ENCODE measurements at regions not wholly inside any gene's neighbourhood (a gene's known extent, or its start where the extent isn't known, plus 50 kb on each side); places are given as distances from the start of the nearest gene placed in this dataset.

- no peaks in the 10 kb centered on the region for H3K36me3 Mint-ChIP-seq (ENCODE audit: low read depth)
- H3K9me3 Mint-ChIP-seq: peaks cover 13% of the 10 kb centered on the region
- ChIA-PET POLR2A (no interaction called here), CTCF (no interaction called here)
- H3K27ac Mint-ChIP-seq: no peak overlapping the region
- no peak for TF ChIP-seq CTCF (IDR thresholded peaks at IDR 0.05)
- H3K4me3 Mint-ChIP-seq: no peak overlapping the region
- no peaks in the 10 kb centered on the region for H3K27me3 Mint-ChIP-seq
- DNase-seq (no peak), ATAC-seq (ENCODE audit: low read depth) (no peak)
- intact Hi-C loops (cut with micrococcal nuclease): no loop called here
- H3K4me1 Mint-ChIP-seq: no peaks in the 10 kb centered on the region
Observed at GRCh38 chr5:130555429-130555828, 609.6 kb downstream of the HINT1 start.

- no peak for TF ChIP-seq CTCF (IDR thresholded peaks at IDR 0.05)
- Mint-ChIP-seq H3K27me3 (no peaks in the 10 kb centered on the region), H3K9me3 (peaks cover 14% of the 10 kb centered on the region), H3K4me1 (no peaks in the 10 kb centered on the region), H3K27ac (no peak overlapping the region), H3K4me3 (no peak overlapping the region), H3K36me3 (ENCODE audit: low read depth) (no peaks in the 10 kb centered on the region)
- intact Hi-C loops (cut with micrococcal nuclease): no loop called here
- DNase-seq: no peak
- ATAC-seq (ENCODE audit: low read depth): no peak
- CTCF ChIA-PET: no interaction called here
- POLR2A ChIA-PET: no interaction called here
Observed at GRCh38 chr5:130550562-130550928, 614.5 kb downstream of the HINT1 start.

- ATAC-seq (ENCODE audit: low read depth) (no peak), DNase-seq (no peak)
- Mint-ChIP-seq H3K36me3 (ENCODE audit: low read depth) (no peaks in the 10 kb centered on the region), H3K4me3 (no peak overlapping the region), H3K4me1 (no peaks in the 10 kb centered on the region), H3K27me3 (no peaks in the 10 kb centered on the region), H3K27ac (no peak overlapping the region), H3K9me3 (peaks cover 16% of the 10 kb centered on the region)
- POLR2A ChIA-PET: no interaction called here
- TF ChIP-seq CTCF (IDR thresholded peaks at IDR 0.05): no peak
- CTCF ChIA-PET: no interaction called here
- intact Hi-C loops (cut with micrococcal nuclease): no loop called here
Observed at GRCh38 chr5:130549884-130550561, 615.0 kb downstream of the HINT1 start.

GRCh38 chr5:130546211-130546610 lies 618.8 kb downstream of the HINT1 start:
- intact Hi-C loops (cut with micrococcal nuclease): no loop called here

GRCh38 chr5:130545291-130545690 lies 619.8 kb downstream of the HINT1 start:
- Mint-ChIP-seq H3K4me3 (no peak overlapping the region), H3K27me3 (no peaks in the 10 kb centered on the region)
- intact Hi-C loops (cut with micrococcal nuclease): no loop called here

More at GRCh38 chr5:130546211-130546610, 618.8 kb downstream of the HINT1 start:
- no peak for TF ChIP-seq CTCF (IDR thresholded peaks at IDR 0.05)
- H3K4me3 Mint-ChIP-seq: no peak overlapping the region
- CTCF ChIA-PET: no interaction called here
- H3K27ac Mint-ChIP-seq: no peak overlapping the region
- H3K4me1 Mint-ChIP-seq: no peaks in the 10 kb centered on the region
- POLR2A ChIA-PET: no interaction called here
- no peaks in the 10 kb centered on the region for H3K36me3 Mint-ChIP-seq (ENCODE audit: low read depth)
- H3K27me3 Mint-ChIP-seq: no peaks in the 10 kb centered on the region
- DNase-seq: no peak
- ATAC-seq (ENCODE audit: low read depth): no peak
- H3K9me3 Mint-ChIP-seq: peaks cover 20% of the 10 kb centered on the region

More at GRCh38 chr5:130545291-130545690, 619.8 kb downstream of the HINT1 start:
- no peak for TF ChIP-seq CTCF (IDR thresholded peaks at IDR 0.05)
- ChIA-PET POLR2A (no interaction called here), CTCF (no interaction called here)
- H3K27ac Mint-ChIP-seq: no peak overlapping the region
- H3K36me3 Mint-ChIP-seq (ENCODE audit: low read depth): no peaks in the 10 kb centered on the region
- no peak for ATAC-seq (ENCODE audit: low read depth)
- H3K9me3 Mint-ChIP-seq: peaks cover 23% of the 10 kb centered on the region
- H3K4me1 Mint-ChIP-seq: no peaks in the 10 kb centered on the region
- no peak for DNase-seq

Data from activated B cell treated with CpG ODN at 0.5 μM for 24 hours (primary cell).